NCI-H748 treated with DMSO at 0.1 percent for 48 hours (cell line): ENCODE measurements at regions not wholly inside any gene's neighbourhood (a gene's known extent, or its start where the extent isn't known, plus 50 kb on each side); places are given as distances from the start of the nearest gene placed in this dataset.

ENCODE experiments used
- DNase-seq: peaks from one replicate; lab custom pipeline; 2025; lab: John Stamatoyannopoulos, UW

GRCh38 chr2:224210286-224211180 lies 171.4 kb upstream of the SERPINE2 start:
- no peak for DNase-seq

GRCh38 chr2:224209555-224210285 lies 170.6 kb upstream of the SERPINE2 start:
- no peak for DNase-seq

- no peak for DNase-seq
Measured at GRCh38 chr2:224208443-224208842, 169.4 kb upstream of the SERPINE2 start.

GRCh38 chr2:224208007-224208406 lies 168.9 kb upstream of the SERPINE2 start:
- no peak for DNase-seq

GRCh38 chr2:224206816-224207215 lies 167.7 kb upstream of the SERPINE2 start:
- no peak for DNase-seq

- DNase-seq: no peak
Measured at GRCh38 chr2:224202281-224202865, 163.3 kb upstream of the SERPINE2 start.

- DNase-seq: no peak
Measured at GRCh38 chr2:224198436-224198835, 159.3 kb upstream of the SERPINE2 start.

GRCh38 chr2:224196810-224197209 lies 157.7 kb upstream of the SERPINE2 start:
- DNase-seq: no peak

GRCh38 chr2:224195925-224196571 lies 157.0 kb upstream of the SERPINE2 start:
- DNase-seq: no peak

- no peak for DNase-seq
Measured at GRCh38 chr2:224194161-224194560, 155.1 kb upstream of the SERPINE2 start.

GRCh38 chr2:224191465-224191864 lies 152.4 kb upstream of the SERPINE2 start:
- DNase-seq: no peak

- no peak for DNase-seq
Measured at GRCh38 chr2:224190936-224191270, 151.8 kb upstream of the SERPINE2 start.

GRCh38 chr2:224190234-224190935 lies 151.3 kb upstream of the SERPINE2 start:
- DNase-seq: no peak

- DNase-seq: no peak
Measured at GRCh38 chr2:224187220-224187619, 148.1 kb upstream of the SERPINE2 start.

GRCh38 chr2:224185023-224185601 lies 146.0 kb upstream of the SERPINE2 start:
- no peak for DNase-seq

- DNase-seq: no peak
Measured at GRCh38 chr2:224183086-224183485, 144.0 kb upstream of the SERPINE2 start.

GRCh38 chr2:224182498-224182897 lies 143.4 kb upstream of the SERPINE2 start:
- DNase-seq: peak; percentile 7

- DNase-seq: no peak
Measured at GRCh38 chr2:224181534-224182155, 142.6 kb upstream of the SERPINE2 start.

- no peak for DNase-seq
Measured at GRCh38 chr2:224180810-224181209, 141.7 kb upstream of the SERPINE2 start.

GRCh38 chr2:224178056-224178455 lies 139.0 kb upstream of the SERPINE2 start:
- peak; percentile 16 for DNase-seq

GRCh38 chr2:224175538-224175937 lies 136.5 kb upstream of the SERPINE2 start:
- no peak for DNase-seq
